ENCODE measurements at regions not wholly inside any gene's neighbourhood (a gene's known extent, or its start where the extent isn't known, plus 50 kb on each side); places are given as distances from the start of the nearest gene placed in this dataset.
"Not testable (repeated sequence)": the region's sequence is repeated elsewhere in the genome, so short reads cannot be mapped to it uniquely, and the experiment has no call there.

DNA sequence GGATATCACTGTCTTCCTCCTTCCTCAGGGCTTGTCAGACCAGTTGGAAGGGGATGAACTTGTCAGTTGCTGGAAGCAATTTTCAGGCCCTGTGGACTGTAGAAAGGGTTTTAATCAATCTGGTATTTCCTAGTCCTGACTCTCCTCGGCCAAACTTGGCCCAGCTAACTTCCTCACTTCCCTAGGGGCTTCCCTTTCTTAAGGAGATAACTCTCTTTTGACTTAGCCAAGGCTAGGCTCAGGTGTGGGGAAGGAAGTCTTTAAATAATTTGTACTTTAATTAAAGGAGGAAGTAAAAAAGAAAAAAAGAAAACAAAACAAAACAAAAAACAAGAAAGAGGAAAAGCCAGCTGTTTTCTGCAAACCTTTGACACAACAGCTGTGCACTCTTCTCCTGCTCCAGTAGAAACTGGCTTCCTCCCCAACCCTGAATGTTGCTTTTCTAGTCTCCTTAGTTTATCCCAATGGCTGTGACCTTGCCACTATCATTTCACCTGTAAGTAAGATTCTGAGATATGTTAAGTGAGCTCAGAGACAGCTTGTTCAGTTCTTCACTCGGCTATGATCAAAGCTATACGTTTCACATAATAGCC is 53.0 kb upstream of the ST3GAL6 start:
- no peak overlapping the region for H3K4me2 ChIP-seq (ENCODE audit: unreplicated experiment)
- H3K27me3 ChIP-seq (replicated peaks; ENCODE audit: insufficient read depth) = peaks cover 61% of the 10 kb centered on the region
- H3K36me3 ChIP-seq (ENCODE audit: low read depth) = no peaks in the 10 kb centered on the region
- in situ Hi-C loops (cut with MboI) = no loop called here
- TF ChIP-seq EZH2phosphoT487 (IDR thresholded peaks at IDR 0.05; ENCODE audit: insufficient read depth, low read depth) (no peak), EZH2 (IDR thresholded peaks at IDR 0.05; ENCODE audit: insufficient read depth, poor library complexity, severe bottlenecking) (no peak)
- WGBS, 2 experiments (ENCODE audit: low coverage in 1 of 2, low lambda C conversion rate in 2 of 2, missing lambda C conversion rate in 2 of 2) = 12 to 27% methylated on average over 3 of the region's 3 CpGs
- no peak overlapping the region for H2AFZ ChIP-seq
- H3F3A ChIP-seq (ENCODE audit: insufficient read depth) = no peaks in the 10 kb centered on the region
- no peaks in the 10 kb centered on the region for H4K20me1 ChIP-seq (ENCODE audit: insufficient read depth)
- no peaks in the 10 kb centered on the region for H3K4me1 ChIP-seq (ENCODE audit: insufficient read depth)
- no peak for DNase-seq
- no peak overlapping the region for H3K4me3 ChIP-seq
- no peak overlapping the region for H3K27ac ChIP-seq
- no peaks in the 10 kb centered on the region for H3K9me3 ChIP-seq (ENCODE audit: low read depth)
- no peaks in the 10 kb centered on the region for H3K79me2 ChIP-seq (ENCODE audit: insufficient read depth)
- no peak overlapping the region for H3K9ac ChIP-seq
- H3K9me2 ChIP-seq (ENCODE audit: insufficient read depth) = no peaks in the 10 kb centered on the region

DNA sequence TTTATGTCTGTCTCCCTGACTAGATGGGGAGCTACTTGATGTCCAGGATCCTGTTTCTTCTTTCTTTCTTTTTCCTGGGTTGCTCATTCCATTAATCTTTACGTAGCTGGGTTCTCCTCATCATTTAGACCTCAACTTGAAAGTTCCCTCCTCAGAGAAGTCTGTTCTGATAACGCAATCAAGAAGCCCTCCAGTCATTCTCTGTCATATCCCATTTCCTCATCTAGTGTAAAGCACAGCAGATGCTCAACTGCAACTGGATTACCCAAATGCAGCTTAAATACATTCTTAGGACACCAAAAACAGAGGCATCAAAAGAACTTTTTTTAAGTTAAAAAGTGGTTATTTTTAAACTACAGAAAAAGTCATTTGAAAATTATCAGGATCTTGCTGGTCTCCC is 51.7 kb upstream of the ST3GAL6 start:
- no peaks in the 10 kb centered on the region for H3K36me3 ChIP-seq (ENCODE audit: low read depth)
- H3K27ac ChIP-seq = no peak overlapping the region
- H2AFZ ChIP-seq = no peak overlapping the region
- no peak overlapping the region for H3K4me3 ChIP-seq
- no peak overlapping the region for H3K4me2 ChIP-seq (ENCODE audit: unreplicated experiment)
- H3K9me3 ChIP-seq (ENCODE audit: low read depth) = no peaks in the 10 kb centered on the region
- H3F3A ChIP-seq (ENCODE audit: insufficient read depth) = no peaks in the 10 kb centered on the region
- H3K4me1 ChIP-seq (ENCODE audit: insufficient read depth) = no peaks in the 10 kb centered on the region
- peaks cover 55% of the 10 kb centered on the region for H3K27me3 ChIP-seq (replicated peaks; ENCODE audit: insufficient read depth)
- H3K9me2 ChIP-seq (ENCODE audit: insufficient read depth) = no peaks in the 10 kb centered on the region
- no peaks in the 10 kb centered on the region for H4K20me1 ChIP-seq (ENCODE audit: insufficient read depth)
- TF ChIP-seq EZH2phosphoT487 (IDR thresholded peaks at IDR 0.05; ENCODE audit: insufficient read depth, low read depth) (no peak), EZH2 (IDR thresholded peaks at IDR 0.05; ENCODE audit: insufficient read depth, poor library complexity, severe bottlenecking) (no peak)
- H3K79me2 ChIP-seq (ENCODE audit: insufficient read depth) = no peaks in the 10 kb centered on the region
- no peak for DNase-seq
- in situ Hi-C loops (cut with MboI) = no loop called here
- 3 to 9% methylated on average over 2 of the region's 2 CpGs for WGBS, 2 experiments (ENCODE audit: low coverage in 1 of 2, low lambda C conversion rate in 2 of 2, missing lambda C conversion rate in 2 of 2)
- no peak overlapping the region for H3K9ac ChIP-seq

GRCh38 chr3:98712726-98713125 is 50.4 kb upstream of the ST3GAL6 start:
- 74 to 83% methylated on average over 6 of the region's 6 CpGs for WGBS, 2 experiments (ENCODE audit: low coverage in 1 of 2, low lambda C conversion rate in 2 of 2, missing lambda C conversion rate in 2 of 2)
- in situ Hi-C loops (cut with MboI) = no loop called here

GRCh38 chr3:98713332-98713731 is 49.8 kb upstream of the ST3GAL6 start:
- H3K36me3 ChIP-seq (ENCODE audit: low read depth); H2AFZ ChIP-seq; H3K4me1 ChIP-seq (ENCODE audit: insufficient read depth); H3K27ac ChIP-seq; H3K79me2 ChIP-seq (ENCODE audit: insufficient read depth); H3K4me3 ChIP-seq; H3K4me2 ChIP-seq (ENCODE audit: unreplicated experiment); in situ Hi-C loops (cut with MboI); H3K9me2 ChIP-seq (ENCODE audit: insufficient read depth); H3K9me3 ChIP-seq (ENCODE audit: low read depth); H3F3A ChIP-seq (ENCODE audit: insufficient read depth); DNase-seq; H4K20me1 ChIP-seq (ENCODE audit: insufficient read depth); H3K9ac ChIP-seq: not testable (repeated sequence)
- peaks cover 36% of the 10 kb centered on the region for H3K27me3 ChIP-seq (replicated peaks; ENCODE audit: insufficient read depth)
- 41 to 53% methylated on average over 5 of the region's 5 CpGs for WGBS, 2 experiments (ENCODE audit: low coverage in 1 of 2, low lambda C conversion rate in 2 of 2, missing lambda C conversion rate in 2 of 2)

More at GRCh38 chr3:98712726-98713125, 50.4 kb upstream of the ST3GAL6 start:
- H3K9ac ChIP-seq = no peak overlapping the region
- no peak overlapping the region for H3K4me2 ChIP-seq (ENCODE audit: unreplicated experiment)
- H3K36me3 ChIP-seq (ENCODE audit: low read depth) = no peaks in the 10 kb centered on the region
- no peak overlapping the region for H2AFZ ChIP-seq
- no peak overlapping the region for H3K4me3 ChIP-seq
- H3F3A ChIP-seq (ENCODE audit: insufficient read depth) = no peaks in the 10 kb centered on the region
- H3K27ac ChIP-seq = no peak overlapping the region
- H3K27me3 ChIP-seq (replicated peaks; ENCODE audit: insufficient read depth) = peaks cover 42% of the 10 kb centered on the region
- no peak for DNase-seq
- no peaks in the 10 kb centered on the region for H4K20me1 ChIP-seq (ENCODE audit: insufficient read depth)
- no peaks in the 10 kb centered on the region for H3K4me1 ChIP-seq (ENCODE audit: insufficient read depth)
- H3K9me3 ChIP-seq (ENCODE audit: low read depth) = no peaks in the 10 kb centered on the region
- no peaks in the 10 kb centered on the region for H3K9me2 ChIP-seq (ENCODE audit: insufficient read depth)
- TF ChIP-seq EZH2phosphoT487 (IDR thresholded peaks at IDR 0.05; ENCODE audit: insufficient read depth, low read depth) (no peak), EZH2 (IDR thresholded peaks at IDR 0.05; ENCODE audit: insufficient read depth, poor library complexity, severe bottlenecking) (no peak)
- H3K79me2 ChIP-seq (ENCODE audit: insufficient read depth) = no peaks in the 10 kb centered on the region
